ENCODE measurements at regions not wholly inside any gene's neighbourhood (a gene's known extent, or its start where the extent isn't known, plus 50 kb on each side); places are given as distances from the start of the nearest gene placed in this dataset.

DNA sequence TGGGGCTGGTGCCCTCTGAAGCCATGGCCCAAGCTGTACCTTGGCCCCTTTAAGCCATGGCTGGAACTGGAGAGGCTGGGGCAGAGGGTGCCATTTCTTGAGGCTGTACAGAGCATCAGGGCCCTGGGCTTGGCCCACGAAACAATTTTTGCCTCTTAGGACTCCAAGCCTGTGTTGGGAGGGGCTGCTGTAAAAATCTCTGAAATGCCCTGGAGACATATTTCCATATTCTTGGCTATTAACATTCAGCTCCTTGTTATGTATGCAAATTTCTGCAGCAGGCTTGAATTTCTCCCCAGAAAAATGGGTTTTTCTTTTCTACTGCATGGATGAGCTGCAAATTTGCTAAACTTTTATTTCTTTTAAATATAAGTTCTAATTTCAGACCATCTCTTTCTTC is 834.0 kb downstream of the DSC3 start:
- TF ChIP-seq ZNF24 (IDR thresholded peaks at IDR 0.05) (no peak), POLR2A (IDR thresholded peaks at IDR 0.05; ENCODE audit: low read depth, low read length) (no peak), EP300 (IDR thresholded peaks at IDR 0.05; ENCODE audit: borderline replicate concordance in 1 of 2, control insufficient read depth in 1 of 2, low read depth in 2 of 2, low read length in 2 of 2) (no peak), CTCF (IDR thresholded peaks at IDR 0.05 in 2 of 3, conservative IDR thresholded peaks at IDR 0.05 in 1 of 3; ENCODE audit: control insufficient read depth in 2 of 3, extremely low read depth in 1 of 3, insufficient read depth in 1 of 3, low read depth in 3 of 3, low read length in 3 of 3) (no peak), CBFB (IDR thresholded peaks at IDR 0.05; ENCODE audit: low read depth) (no peak), NBN (IDR thresholded peaks at IDR 0.05) (no peak), JUNB (IDR thresholded peaks at IDR 0.05) (no peak), DPF2 (IDR thresholded peaks at IDR 0.05) (no peak), CBX3 (IDR thresholded peaks at IDR 0.05; ENCODE audit: borderline replicate concordance, low read depth) (no peak)
